GM12873 (cell line): ENCODE measurements at regions not wholly inside any gene's neighbourhood (a gene's known extent, or its start where the extent isn't known, plus 50 kb on each side); places are given as distances from the start of the nearest gene placed in this dataset.

ENCODE experiments used
- TF ChIP-seq, protein P1 (sequence below): IDR thresholded peaks from 2 replicates; pipeline ENCODE4 v1.5.1; 2012; ENCODE audit warnings: low read depth, mild to moderate bottlenecking, moderate library complexity, low read length, control low read depth; ENCODE audit not compliant: insufficient read depth; ENCODE audit errors: missing control alignments

DNA sequence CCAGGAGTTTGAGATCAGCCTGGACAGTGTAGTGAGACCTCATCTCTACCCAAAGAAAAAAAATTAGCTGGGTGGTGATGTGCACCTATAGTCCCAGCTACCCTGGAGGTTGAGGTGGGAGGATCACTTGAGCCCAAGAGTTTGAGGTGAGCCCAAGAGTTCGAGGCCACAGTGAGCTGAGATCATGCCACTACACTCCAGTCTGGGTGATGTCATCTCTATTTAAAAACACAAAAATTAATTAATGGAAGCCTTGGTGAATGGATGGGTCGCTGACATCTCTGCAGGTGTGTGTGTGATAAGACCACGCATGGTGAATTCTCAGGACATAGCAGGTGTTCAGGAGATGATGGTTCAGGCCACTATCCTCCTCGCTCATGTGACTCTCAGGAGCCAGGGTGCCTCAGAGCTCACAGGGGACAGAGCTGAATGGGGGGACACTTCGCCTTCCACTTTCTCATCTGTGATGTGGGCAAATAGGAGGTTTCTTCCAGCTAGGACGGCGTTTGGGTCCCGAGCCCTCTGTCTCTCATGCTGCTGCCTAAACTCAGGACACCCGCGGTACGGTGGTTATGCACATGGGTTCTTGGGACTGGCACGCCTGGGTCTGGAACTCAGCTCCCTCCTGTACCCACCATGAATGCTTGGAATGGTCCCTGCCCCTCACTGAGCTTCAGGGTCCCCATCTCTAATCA is 113.4 kb upstream of the ZBTB40 start:
- TF ChIP-seq, protein P1, sequence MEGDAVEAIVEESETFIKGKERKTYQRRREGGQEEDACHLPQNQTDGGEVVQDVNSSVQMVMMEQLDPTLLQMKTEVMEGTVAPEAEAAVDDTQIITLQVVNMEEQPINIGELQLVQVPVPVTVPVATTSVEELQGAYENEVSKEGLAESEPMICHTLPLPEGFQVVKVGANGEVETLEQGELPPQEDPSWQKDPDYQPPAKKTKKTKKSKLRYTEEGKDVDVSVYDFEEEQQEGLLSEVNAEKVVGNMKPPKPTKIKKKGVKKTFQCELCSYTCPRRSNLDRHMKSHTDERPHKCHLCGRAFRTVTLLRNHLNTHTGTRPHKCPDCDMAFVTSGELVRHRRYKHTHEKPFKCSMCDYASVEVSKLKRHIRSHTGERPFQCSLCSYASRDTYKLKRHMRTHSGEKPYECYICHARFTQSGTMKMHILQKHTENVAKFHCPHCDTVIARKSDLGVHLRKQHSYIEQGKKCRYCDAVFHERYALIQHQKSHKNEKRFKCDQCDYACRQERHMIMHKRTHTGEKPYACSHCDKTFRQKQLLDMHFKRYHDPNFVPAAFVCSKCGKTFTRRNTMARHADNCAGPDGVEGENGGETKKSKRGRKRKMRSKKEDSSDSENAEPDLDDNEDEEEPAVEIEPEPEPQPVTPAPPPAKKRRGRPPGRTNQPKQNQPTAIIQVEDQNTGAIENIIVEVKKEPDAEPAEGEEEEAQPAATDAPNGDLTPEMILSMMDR = no peak

DNA sequence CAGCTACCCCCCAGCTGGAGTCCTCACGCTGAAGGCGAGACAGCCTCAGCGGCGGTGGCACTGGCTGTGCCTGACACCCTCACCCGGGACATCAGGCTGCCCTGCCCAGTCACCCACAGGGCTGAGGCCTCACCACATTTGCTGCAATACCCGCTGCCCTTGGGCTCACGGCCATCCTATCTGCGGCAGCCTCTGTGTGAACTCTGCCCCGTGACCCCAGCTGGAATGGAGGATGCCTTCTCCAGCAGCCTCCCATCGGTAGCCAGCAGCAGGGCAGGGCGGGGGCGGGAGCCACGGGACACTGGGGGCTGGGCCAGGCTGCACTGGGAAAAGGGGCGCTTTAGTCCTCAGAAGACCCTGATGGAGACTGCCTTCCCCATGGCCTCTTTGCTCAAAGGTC is 112.4 kb upstream of the ZBTB40 start:
- TF ChIP-seq, protein P1 = no peak

DNA sequence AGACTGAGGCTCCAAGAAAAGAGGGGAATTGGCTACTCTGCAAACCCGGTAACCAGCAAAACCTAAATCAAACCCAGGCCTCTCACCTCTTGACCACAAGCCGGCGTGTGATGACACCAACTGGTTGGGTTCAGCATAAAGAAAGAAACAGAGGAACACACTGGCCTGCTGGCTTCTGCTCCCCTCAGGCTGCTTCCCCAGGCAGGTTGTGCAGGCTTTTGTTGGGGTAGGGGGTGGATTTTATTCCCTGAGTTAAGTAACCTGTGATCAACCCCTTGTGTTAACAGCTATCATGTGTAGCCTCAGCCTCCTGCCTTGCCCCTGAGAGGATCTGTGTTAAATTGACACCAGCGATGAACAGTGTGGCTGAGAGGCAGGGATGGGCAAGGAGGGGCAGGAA is 111.6 kb upstream of the ZBTB40 start:
- TF ChIP-seq, protein P1 = no peak

DNA sequence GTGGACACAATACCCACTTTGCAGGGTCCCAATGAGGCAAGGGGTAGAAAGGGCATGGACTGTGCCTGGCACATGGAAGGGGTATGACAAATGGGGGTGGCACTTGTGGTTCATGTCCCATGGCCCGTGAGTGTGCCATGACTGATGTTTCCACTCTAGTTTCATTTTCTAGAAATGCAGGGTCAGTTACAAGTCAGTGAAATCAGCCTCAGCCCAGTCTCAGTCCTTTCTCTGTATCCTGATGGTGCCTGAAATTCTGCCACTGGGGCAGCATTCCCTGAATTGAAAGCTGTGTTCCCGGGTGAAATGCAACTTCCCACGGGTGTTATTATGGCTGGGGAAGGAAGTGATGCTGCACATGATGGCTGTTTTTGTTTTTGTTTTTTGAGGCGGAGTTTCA is 110.8 kb upstream of the ZBTB40 start:
- TF ChIP-seq, protein P1 = no peak

DNA sequence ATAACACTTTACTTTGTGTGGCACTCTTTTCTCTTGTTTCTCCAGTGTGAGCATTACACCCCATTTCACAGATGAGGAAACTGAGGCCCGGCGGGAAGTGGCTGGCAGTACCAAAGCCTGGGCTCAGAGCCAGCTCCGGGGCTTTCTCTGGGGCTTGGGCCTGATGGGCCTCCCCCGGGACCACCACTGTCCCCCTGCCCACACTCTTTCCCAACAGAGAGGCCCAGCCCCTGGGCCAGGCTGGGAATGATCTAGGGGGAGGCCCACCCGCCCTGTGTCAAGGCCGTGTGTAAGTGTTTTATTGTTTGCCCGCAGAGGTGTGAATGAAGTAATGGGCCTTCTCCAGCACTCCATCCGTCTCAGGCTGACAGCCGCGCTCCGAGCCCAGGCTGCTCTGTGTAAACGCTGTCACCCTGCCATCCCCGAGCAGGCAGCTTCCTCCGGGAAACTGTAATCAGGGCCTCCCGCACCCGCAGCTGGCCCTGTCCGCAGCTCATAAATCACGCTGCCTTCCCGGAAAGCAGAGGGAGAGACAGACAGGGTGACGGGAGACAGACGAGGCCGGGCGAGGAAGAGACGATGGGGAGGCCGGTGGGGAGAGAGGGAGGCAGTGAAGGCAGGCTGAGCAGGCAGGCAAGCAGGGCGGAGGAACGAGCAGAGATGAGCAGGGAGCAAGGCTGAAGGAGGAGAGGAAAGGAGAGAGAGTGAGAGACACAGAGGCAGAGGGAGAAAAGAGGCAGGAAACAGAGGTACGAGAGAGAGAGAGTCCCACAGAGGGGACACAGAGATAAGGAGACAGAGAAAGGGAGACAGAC is 109.7 kb upstream of the ZBTB40 start:
- TF ChIP-seq, protein P1 = no peak

DNA sequence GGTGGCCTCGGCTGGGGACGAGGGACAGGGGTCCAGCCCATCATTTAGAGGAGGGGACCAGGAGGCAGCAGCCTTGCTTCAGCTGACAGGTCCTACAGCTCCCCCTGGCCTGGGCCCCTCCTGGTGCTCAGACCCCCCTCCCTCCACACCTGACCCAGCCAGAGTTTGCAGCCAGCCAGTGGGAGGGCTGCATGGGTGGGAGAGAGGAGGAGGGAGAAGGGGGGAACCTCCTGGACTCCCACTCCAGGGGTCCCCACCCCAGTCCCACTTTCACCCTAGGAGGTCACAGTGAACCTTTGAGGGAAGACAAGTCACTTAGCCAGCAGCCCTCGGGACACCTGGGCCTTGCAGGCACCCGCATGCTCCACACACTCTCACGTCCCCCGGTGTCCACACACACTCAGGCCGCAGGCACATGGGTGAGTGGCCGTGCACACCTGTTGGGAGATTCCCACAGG is 108.9 kb upstream of the ZBTB40 start:
- TF ChIP-seq, protein P1 = no peak
